Natural killer cell (primary cell): ENCODE measurements at regions not wholly inside any gene's neighbourhood (a gene's known extent, or its start where the extent isn't known, plus 50 kb on each side); places are given as distances from the start of the nearest gene placed in this dataset.

Experiments used
- ATAC-seq, 3 donors: fragments of 150-1000 bp in 2 of 3; fragments of 200-7000 bp in 1 of 3; cut with Tn5 transposase; 1 replicate in 1 of 3; 2 replicates in 2 of 3; pipeline ENCODE4 v1.10.0; 2021; ENCODE audit warnings: mild to moderate bottlenecking in 2 of 3, moderate library complexity in 2 of 3
- DNase-seq, 2 donors: peaks; one replicate each; pipeline versions ENCODE4 v3.0.0 to v3.0.0-alpha.2; 2013 to 2021; ENCODE audit warnings: mixed read lengths in 1 of 2
- H3K27ac ChIP-seq: one replicate; pipeline ENCODE4 v1.5.1; 2013; ENCODE audit warnings: mild to moderate bottlenecking, low read length
- H3K27me3 ChIP-seq: one replicate; pipeline ENCODE4 v1.6.1; 2013; ENCODE audit warnings: low read length; ENCODE audit not compliant: control insufficient read depth, insufficient read depth
- H3K36me3 ChIP-seq: one replicate; pipeline ENCODE4 v1.6.1; 2013; ENCODE audit warnings: low read length; ENCODE audit not compliant: control insufficient read depth, insufficient read depth
- H3K4me1 ChIP-seq: one replicate; pipeline ENCODE4 v1.6.1; 2013; ENCODE audit warnings: low read length; ENCODE audit not compliant: control insufficient read depth, insufficient read depth
- H3K4me3 ChIP-seq: one replicate; pipeline ENCODE4 v1.5.1; 2013; ENCODE audit warnings: low read length
- H3K9me3 ChIP-seq: one replicate; pipeline ENCODE4 v1.6.1; 2013; ENCODE audit warnings: low read length; ENCODE audit not compliant: control insufficient read depth, insufficient read depth
- H3K27ac Mint-ChIP-seq, 2 donors: one replicate each; pipeline ENCODE4 v1.8.0; 2022; ENCODE audit warnings: mild to moderate bottlenecking in 2 of 2, mixed read lengths in 2 of 2, moderate library complexity in 1 of 2
- H3K27me3 Mint-ChIP-seq, 2 donors: one replicate each; pipeline ENCODE4 v1.8.0; 2022; ENCODE audit warnings: low read depth in 2 of 2, mixed read lengths in 2 of 2
- H3K36me3 Mint-ChIP-seq: one replicate; pipeline ENCODE4 v1.8.0; 2022; ENCODE audit warnings: mixed read lengths
- H3K4me1 Mint-ChIP-seq, 2 donors: one replicate each; pipeline ENCODE4 v1.8.0; 2022; ENCODE audit warnings: mixed read lengths in 2 of 2
- H3K4me3 Mint-ChIP-seq: one replicate; pipeline ENCODE4 v1.8.0; 2022; ENCODE audit warnings: mild to moderate bottlenecking, moderate library complexity, mixed read lengths
- H3K9me3 Mint-ChIP-seq, 2 donors: one replicate each; pipeline ENCODE4 v1.8.0; 2022; ENCODE audit warnings: mixed read lengths in 2 of 2
- CTCF ChIP-seq: fragments of 200-600 bp; IDR thresholded peaks from one replicate; pipeline ENCODE4 v1.8.0; 2022; ENCODE audit warnings: antibody characterized with exemption
- WGBS: methylation state at CpG from one replicate; pipeline ENCODE4 v1.1.7; 2013; ENCODE audit warnings: missing lambda C conversion rate; ENCODE audit not compliant: insufficient coverage; 5-methylcytosine and 5-hydroxymethylcytosine counted together
- intact Hi-C: fragments of 100-400 bp; cut with micrococcal nuclease; formaldehyde crosslinking; loops from one replicate; pipeline ENCODE4 v1.14.2; 2022

- intact Hi-C loops, result no loop called here
These were observed 82.7 kb downstream of the RPS24 start for GRCh38 chr10:78116361-78116760.

GRCh38 chr10:78118591-78118990 lies 84.9 kb downstream of the RPS24 start:
- TF ChIP-seq CTCF, result no peak
- no peaks in the 10 kb centered on the region for H3K27me3 ChIP-seq
- Mint-ChIP-seq H3K4me1 (no peaks in the 10 kb centered on the region), H3K27me3 (peaks cover 18 to 42% of the 10 kb centered on the region in 2 donors), H3K9me3 (peaks cover 6 to 24% of the 10 kb centered on the region in 2 donors), H3K36me3 (peaks cover 25% of the 10 kb centered on the region), H3K4me3 (no peak overlapping the region), H3K27ac (no peak overlapping the region)
- DNase-seq (no peak), ATAC-seq (no peak)
- no peaks in the 10 kb centered on the region for H3K36me3 ChIP-seq
- no peak overlapping the region for H3K4me3 ChIP-seq
- intact Hi-C loops, result no loop called here
- H3K27ac ChIP-seq, result no peak overlapping the region
- H3K9me3 ChIP-seq, result peaks cover 3% of the 10 kb centered on the region
- H3K4me1 ChIP-seq, result no peaks in the 10 kb centered on the region

More at GRCh38 chr10:78116361-78116760, 82.7 kb downstream of the RPS24 start:
- WGBS, result 85% methylated on average over 4 of the region's 4 CpGs
- no peak overlapping the region for H3K4me3 ChIP-seq
- H3K36me3 ChIP-seq, result no peaks in the 10 kb centered on the region
- ATAC-seq (no peak), DNase-seq (no peak)
- no peaks in the 10 kb centered on the region for H3K27me3 ChIP-seq
- Mint-ChIP-seq H3K4me3 (no peak overlapping the region), H3K9me3 (peaks cover 2 to 13% of the 10 kb centered on the region in 2 donors), H3K27ac (no peak overlapping the region), H3K4me1 (no peaks in the 10 kb centered on the region), H3K36me3 (peaks cover 8% of the 10 kb centered on the region), H3K27me3 (peaks cover 16 to 33% of the 10 kb centered on the region in 2 donors)
- no peak overlapping the region for H3K27ac ChIP-seq
- no peaks in the 10 kb centered on the region for H3K4me1 ChIP-seq
- no peaks in the 10 kb centered on the region for H3K9me3 ChIP-seq
- no peak for TF ChIP-seq CTCF

- Histone ChIP-seq H3K9me3 (peaks cover 3% of the 10 kb centered on the region), H3K36me3 (no peaks in the 10 kb centered on the region), H3K27me3 (no peaks in the 10 kb centered on the region), H3K4me1 (no peaks in the 10 kb centered on the region), H3K4me3 (no peak overlapping the region), H3K27ac (no peak overlapping the region)
- no peak overlapping the region for H3K27ac Mint-ChIP-seq
- H3K4me3 Mint-ChIP-seq, result no peak overlapping the region
- no peaks in the 10 kb centered on the region for H3K4me1 Mint-ChIP-seq
- no peak for TF ChIP-seq CTCF
- intact Hi-C loops, result no loop called here
- peaks cover 18 to 25% of the 10 kb centered on the region in 2 donors for H3K27me3 Mint-ChIP-seq
- H3K36me3 Mint-ChIP-seq, result peaks cover 26% of the 10 kb centered on the region
- no peak for ATAC-seq
- no peak for DNase-seq
- peaks cover 6 to 26% of the 10 kb centered on the region in 2 donors for H3K9me3 Mint-ChIP-seq
These were observed 88.1 kb downstream of the RPS24 start for GRCh38 chr10:78121801-78122200.

- TF ChIP-seq CTCF, result no peak
- Mint-ChIP-seq H3K36me3 (peaks cover 26% of the 10 kb centered on the region), H3K9me3 (peaks cover 6 to 26% of the 10 kb centered on the region in 2 donors), H3K4me3 (no peak overlapping the region), H3K27ac (no peak overlapping the region), H3K4me1 (no peaks in the 10 kb centered on the region), H3K27me3 (peaks cover 15 to 25% of the 10 kb centered on the region in 2 donors)
- DNase-seq (no peak), ATAC-seq (no peak)
- peaks cover 3% of the 10 kb centered on the region for H3K9me3 ChIP-seq
- H3K27me3 ChIP-seq, result no peaks in the 10 kb centered on the region
- no peaks in the 10 kb centered on the region for H3K4me1 ChIP-seq
- intact Hi-C loops, result no loop called here
- H3K4me3 ChIP-seq, result no peak overlapping the region
- H3K36me3 ChIP-seq, result no peaks in the 10 kb centered on the region
- no peak overlapping the region for H3K27ac ChIP-seq
- WGBS, result 100% methylated on average over 1 of the region's 1 CpG
These were observed 90.5 kb downstream of the RPS24 start for GRCh38 chr10:78124167-78124566.
